Type B pancreatic cell (in vitro differentiated cells): ENCODE measurements at regions not wholly inside any gene's neighbourhood (a gene's known extent, or its start where the extent isn't known, plus 50 kb on each side); places are given as distances from the start of the nearest gene placed in this dataset.

Experiments used
- DNase-seq: peaks from one replicate; pipeline ENCODE4 v3.0.0; 2021; ENCODE audit warnings: mixed read lengths; ENCODE audit not compliant: unreplicated experiment; ENCODE audit errors: extremely low spot score
- H3K27ac Mint-ChIP-seq: 2 replicates; pipeline ENCODE4 v1.8.0; 2021; ENCODE audit warnings: mild to moderate bottlenecking, mixed read lengths
- H3K27me3 Mint-ChIP-seq: 2 replicates; pipeline ENCODE4 v1.8.0; 2021; ENCODE audit warnings: mixed read lengths
- H3K36me3 Mint-ChIP-seq: 2 replicates; pipeline ENCODE4 v1.8.0; 2021; ENCODE audit warnings: mixed read lengths
- H3K4me1 Mint-ChIP-seq: one replicate; pipeline ENCODE4 v1.8.0; 2021; ENCODE audit warnings: mixed read lengths; ENCODE audit not compliant: unreplicated experiment
- H3K4me3 Mint-ChIP-seq: 2 replicates; pipeline ENCODE4 v1.8.0; 2021; ENCODE audit warnings: mild to moderate bottlenecking, mixed read lengths
- H3K9me3 Mint-ChIP-seq: 2 replicates; pipeline ENCODE4 v1.8.0; 2021; ENCODE audit warnings: mixed read lengths
- TF ChIP-seq, protein P1 (sequence below): fragments of 200-600 bp; sonication (generic); conservative IDR thresholded peaks from 2 replicates; pipeline ENCODE4 v1.5.0; 2021; ENCODE audit warnings: antibody characterized with exemption, mild to moderate bottlenecking

DNA sequence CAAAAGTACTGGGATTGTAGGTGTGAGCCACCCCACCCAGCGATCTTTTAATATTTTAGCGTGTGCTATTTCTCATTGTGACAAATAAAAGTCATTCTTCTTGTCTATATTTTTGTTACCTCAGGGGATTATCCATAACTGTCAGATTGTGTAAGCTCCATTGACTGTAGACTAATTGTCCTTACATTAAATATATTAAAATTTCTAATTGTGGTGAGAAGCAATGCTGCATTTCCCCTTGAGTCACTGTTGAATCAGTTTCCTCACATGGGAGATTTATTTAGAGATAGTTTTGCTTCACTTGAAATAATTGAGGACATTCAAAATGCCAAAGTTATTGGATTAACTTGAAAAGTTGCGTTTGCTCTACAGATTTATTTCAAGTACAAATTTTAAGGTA is 782.4 kb upstream of the WWC1 start:
- peaks cover 35% of the 10 kb centered on the region for H3K27me3 Mint-ChIP-seq
- TF ChIP-seq, protein P1, sequence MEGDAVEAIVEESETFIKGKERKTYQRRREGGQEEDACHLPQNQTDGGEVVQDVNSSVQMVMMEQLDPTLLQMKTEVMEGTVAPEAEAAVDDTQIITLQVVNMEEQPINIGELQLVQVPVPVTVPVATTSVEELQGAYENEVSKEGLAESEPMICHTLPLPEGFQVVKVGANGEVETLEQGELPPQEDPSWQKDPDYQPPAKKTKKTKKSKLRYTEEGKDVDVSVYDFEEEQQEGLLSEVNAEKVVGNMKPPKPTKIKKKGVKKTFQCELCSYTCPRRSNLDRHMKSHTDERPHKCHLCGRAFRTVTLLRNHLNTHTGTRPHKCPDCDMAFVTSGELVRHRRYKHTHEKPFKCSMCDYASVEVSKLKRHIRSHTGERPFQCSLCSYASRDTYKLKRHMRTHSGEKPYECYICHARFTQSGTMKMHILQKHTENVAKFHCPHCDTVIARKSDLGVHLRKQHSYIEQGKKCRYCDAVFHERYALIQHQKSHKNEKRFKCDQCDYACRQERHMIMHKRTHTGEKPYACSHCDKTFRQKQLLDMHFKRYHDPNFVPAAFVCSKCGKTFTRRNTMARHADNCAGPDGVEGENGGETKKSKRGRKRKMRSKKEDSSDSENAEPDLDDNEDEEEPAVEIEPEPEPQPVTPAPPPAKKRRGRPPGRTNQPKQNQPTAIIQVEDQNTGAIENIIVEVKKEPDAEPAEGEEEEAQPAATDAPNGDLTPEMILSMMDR: no peak
- H3K9me3 Mint-ChIP-seq: no peaks in the 10 kb centered on the region
- no peak overlapping the region for H3K4me3 Mint-ChIP-seq
- peaks cover 7% of the 10 kb centered on the region for H3K4me1 Mint-ChIP-seq
- no peak for DNase-seq
- H3K27ac Mint-ChIP-seq: no peak overlapping the region
- no peaks in the 10 kb centered on the region for H3K36me3 Mint-ChIP-seq

DNA sequence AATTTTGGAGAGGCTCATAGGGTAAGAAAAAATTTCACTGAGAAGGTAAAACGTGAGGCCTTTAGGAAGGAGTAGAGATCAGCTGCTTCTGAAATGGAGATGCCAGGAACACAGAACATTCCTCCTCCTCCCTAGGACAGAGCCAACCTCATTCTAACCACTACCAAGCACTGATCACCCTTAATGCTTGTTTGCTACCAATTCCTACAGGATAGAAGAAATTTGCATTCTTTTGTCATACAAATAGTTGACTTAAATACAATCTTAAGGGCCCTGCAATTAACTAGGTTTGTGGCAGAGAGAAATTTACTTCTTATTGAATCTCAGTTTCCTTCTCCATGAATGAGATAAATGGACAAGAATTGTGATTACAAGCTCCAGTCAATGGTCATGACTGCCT is 780.2 kb upstream of the WWC1 start:
- H3K36me3 Mint-ChIP-seq: no peaks in the 10 kb centered on the region
- no peaks in the 10 kb centered on the region for H3K9me3 Mint-ChIP-seq
- H3K27me3 Mint-ChIP-seq: peaks cover 29% of the 10 kb centered on the region
- no peak overlapping the region for H3K27ac Mint-ChIP-seq
- no peak overlapping the region for H3K4me3 Mint-ChIP-seq
- DNase-seq: no peak
- peaks cover 7% of the 10 kb centered on the region for H3K4me1 Mint-ChIP-seq
- TF ChIP-seq, protein P1: no peak

DNA sequence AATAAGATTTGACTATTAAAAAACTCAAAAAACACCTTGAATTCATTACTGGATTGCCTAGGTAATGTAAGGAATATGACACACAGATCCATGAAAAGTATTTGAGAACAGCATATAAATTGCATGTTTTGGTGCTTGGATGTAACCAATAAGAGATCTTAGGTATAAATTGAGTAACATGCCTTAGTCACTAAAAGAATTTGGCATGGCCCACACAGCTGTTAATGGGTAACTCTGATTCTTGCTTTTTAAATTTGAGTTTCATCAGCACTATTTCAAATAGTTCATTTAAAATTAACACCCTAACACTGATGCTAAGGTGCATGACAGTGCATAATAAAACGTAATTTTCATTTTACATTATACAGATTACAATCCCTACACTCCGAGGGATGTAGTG is 779.3 kb upstream of the WWC1 start:
- H3K36me3 Mint-ChIP-seq: no peaks in the 10 kb centered on the region
- H3K27ac Mint-ChIP-seq: no peak overlapping the region
- peaks cover 7% of the 10 kb centered on the region for H3K4me1 Mint-ChIP-seq
- no peak for DNase-seq
- peaks cover 30% of the 10 kb centered on the region for H3K27me3 Mint-ChIP-seq
- TF ChIP-seq, protein P1: no peak
- no peaks in the 10 kb centered on the region for H3K9me3 Mint-ChIP-seq
- H3K4me3 Mint-ChIP-seq: no peak overlapping the region

DNA sequence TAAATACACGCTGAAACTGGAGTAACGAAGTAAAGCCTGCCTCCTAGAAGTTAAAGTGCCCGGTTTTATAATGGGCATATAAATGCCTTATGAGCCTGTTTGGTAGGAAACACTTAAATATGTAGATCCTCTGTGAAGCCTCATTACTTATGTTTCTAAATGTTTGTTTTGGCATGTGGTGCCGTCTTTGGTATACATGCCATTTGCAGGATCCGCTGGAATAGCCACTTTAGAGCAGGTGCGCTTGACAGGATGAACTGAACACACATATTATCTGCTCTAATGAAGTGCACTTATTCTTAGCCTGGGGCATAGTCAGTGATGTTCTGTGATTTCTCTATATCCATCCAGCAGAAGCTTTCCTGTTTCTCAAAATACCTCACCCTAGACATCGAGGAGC is 778.1 kb upstream of the WWC1 start:
- no peak overlapping the region for H3K4me3 Mint-ChIP-seq
- DNase-seq: no peak
- H3K9me3 Mint-ChIP-seq: no peaks in the 10 kb centered on the region
- H3K27ac Mint-ChIP-seq: no peak overlapping the region
- H3K36me3 Mint-ChIP-seq: no peaks in the 10 kb centered on the region
- TF ChIP-seq, protein P1: no peak
- no peaks in the 10 kb centered on the region for H3K4me1 Mint-ChIP-seq
- peaks cover 33% of the 10 kb centered on the region for H3K27me3 Mint-ChIP-seq

DNA sequence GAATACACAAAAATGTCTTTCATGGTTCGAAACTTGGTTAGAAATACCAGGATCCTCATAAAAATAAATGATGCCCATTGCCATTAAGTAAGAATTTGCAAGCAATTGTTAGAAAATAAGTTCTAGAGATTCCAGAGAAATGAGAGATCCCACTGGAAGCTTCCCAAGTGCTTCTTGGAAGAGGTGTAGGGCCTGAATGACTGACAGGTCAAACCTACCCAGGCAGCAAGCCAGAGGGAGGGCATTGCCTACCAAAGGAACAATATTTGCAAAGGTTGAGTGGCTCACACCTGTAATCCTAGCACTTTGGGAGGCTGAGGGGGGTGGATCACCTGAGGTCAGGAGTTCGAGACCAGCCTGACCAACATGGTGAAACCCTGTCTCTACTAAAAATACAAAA is 777.0 kb upstream of the WWC1 start:
- H3K4me1 Mint-ChIP-seq: no peaks in the 10 kb centered on the region
- no peaks in the 10 kb centered on the region for H3K9me3 Mint-ChIP-seq
- no peak for DNase-seq
- H3K27me3 Mint-ChIP-seq: peaks cover 33% of the 10 kb centered on the region
- no peak overlapping the region for H3K27ac Mint-ChIP-seq
- H3K4me3 Mint-ChIP-seq: no peak overlapping the region
- H3K36me3 Mint-ChIP-seq: no peaks in the 10 kb centered on the region
- TF ChIP-seq, protein P1: no peak

DNA sequence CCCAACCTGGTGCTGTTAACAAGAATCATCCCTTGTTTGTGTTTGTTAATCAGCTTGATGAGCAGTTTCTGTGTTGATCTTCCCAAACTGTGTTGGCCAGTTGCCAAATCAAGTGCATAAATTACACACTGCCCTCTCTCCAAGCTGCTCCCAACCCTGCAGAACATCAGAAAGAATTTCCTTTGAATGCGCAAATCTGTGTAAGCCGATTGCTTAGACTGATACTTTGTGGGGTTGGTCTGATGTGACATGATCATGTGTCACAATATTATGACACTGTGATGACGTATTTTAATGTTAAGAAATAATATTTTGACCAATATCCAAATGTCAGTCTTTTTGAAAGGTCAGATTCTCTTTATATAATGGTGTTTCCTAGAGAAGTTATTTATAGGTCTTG is 766.4 kb upstream of the WWC1 start:
- Mint-ChIP-seq H3K9me3 (peaks cover 8% of the 10 kb centered on the region), H3K4me1 (no peaks in the 10 kb centered on the region), H3K4me3 (no peak overlapping the region), H3K27me3 (peaks cover 5% of the 10 kb centered on the region), H3K36me3 (no peaks in the 10 kb centered on the region), H3K27ac (no peak overlapping the region)
- no peak for DNase-seq
- TF ChIP-seq, protein P1: no peak
